CD4-positive, alpha-beta memory T cell (primary cell): ENCODE measurements at regions not wholly inside any gene's neighbourhood (a gene's known extent, or its start where the extent isn't known, plus 50 kb on each side); places are given as distances from the start of the nearest gene placed in this dataset.

Experiments used
- CTCF ChIA-PET: fragments of 350-600 bp; sonication (Branson Sonifier 250); formaldehyde crosslinking; loops from one replicate; lab custom pipeline; 2021; ENCODE audit warnings: inconsistent platforms; ENCODE audit not compliant: partially characterized antibody; lab: Charles Lee
- POLR2A ChIA-PET: fragments of 350-600 bp; sonication (Branson Sonifier 250); formaldehyde crosslinking; loops from one replicate; lab custom pipeline; 2021; ENCODE audit not compliant: partially characterized antibody; lab: Charles Lee
- DNase-seq, 5 donors: peaks; one replicate each; pipeline versions ENCODE4 v3.0.0 to v3.0.0-alpha.2; 2020 to 2022; ENCODE audit warnings: mixed read lengths in 1 of 5
- H3K27ac ChIP-seq: one replicate; pipeline ENCODE4 v1.7.0; 2013; ENCODE audit warnings: low read depth, low read length
- H3K27me3 ChIP-seq: 2 replicates; pipeline ENCODE4 v1.7.0; 2013; ENCODE audit warnings: mild to moderate bottlenecking, low read length, moderate library complexity; ENCODE audit not compliant: insufficient read depth
- H3K36me3 ChIP-seq: 2 replicates; pipeline ENCODE4 v1.7.0; 2013; ENCODE audit warnings: mild to moderate bottlenecking, low read length, moderate library complexity; ENCODE audit not compliant: insufficient read depth
- H3K4me1 ChIP-seq: 2 replicates; pipeline ENCODE4 v1.7.0; 2013; ENCODE audit warnings: mild to moderate bottlenecking, low read length, moderate library complexity; ENCODE audit not compliant: insufficient read depth
- H3K4me3 ChIP-seq, 2 donors: one replicate each; pipeline ENCODE4 v1.7.0; 2013; ENCODE audit warnings: low read length in 2 of 2, mild to moderate bottlenecking in 1 of 2
- H3K9me3 ChIP-seq, 2 donors: one replicate each; pipeline ENCODE4 v1.7.0; 2013; ENCODE audit warnings: low read length in 2 of 2, control low read depth in 1 of 2; ENCODE audit not compliant: control insufficient read depth in 1 of 2
- H3K27ac Mint-ChIP-seq, 7 donors: one replicate each; pipeline ENCODE4 v1.8.0; 2020 to 2021; ENCODE audit warnings: mixed read lengths in 7 of 7, mild to moderate bottlenecking in 6 of 7, inconsistent platforms in 3 of 7, moderate library complexity in 3 of 7
- H3K27me3 Mint-ChIP-seq, 2 donors: one replicate each; pipeline ENCODE4 v1.8.0; 2020 to 2021; ENCODE audit warnings: mixed read lengths in 2 of 2
- H3K36me3 Mint-ChIP-seq, 2 donors: one replicate each; pipeline ENCODE4 v1.8.0; 2020 to 2021; ENCODE audit warnings: mixed read lengths in 2 of 2, inconsistent platforms in 1 of 2, mild to moderate bottlenecking in 1 of 2
- H3K4me1 Mint-ChIP-seq, 4 donors: one replicate each; pipeline ENCODE4 v1.8.0; 2020 to 2021; ENCODE audit warnings: mixed read lengths in 4 of 4, mild to moderate bottlenecking in 1 of 4
- H3K4me3 Mint-ChIP-seq, 8 donors: one replicate each; pipeline ENCODE4 v1.8.0; 2020 to 2021; ENCODE audit warnings: mixed read lengths in 8 of 8, mild to moderate bottlenecking in 7 of 8, moderate library complexity in 6 of 8, inconsistent platforms in 3 of 8
- H3K9me3 Mint-ChIP-seq, 8 donors: one replicate each; pipeline ENCODE4 v1.8.0; 2020 to 2021; ENCODE audit warnings: mixed read lengths in 8 of 8, mild to moderate bottlenecking in 5 of 8, inconsistent platforms in 3 of 8, moderate library complexity in 1 of 8
- intact Hi-C: fragments of 100-400 bp; cut with micrococcal nuclease; formaldehyde crosslinking; loops from one replicate; pipeline ENCODE4 v1.15.1; 2023

DNA sequence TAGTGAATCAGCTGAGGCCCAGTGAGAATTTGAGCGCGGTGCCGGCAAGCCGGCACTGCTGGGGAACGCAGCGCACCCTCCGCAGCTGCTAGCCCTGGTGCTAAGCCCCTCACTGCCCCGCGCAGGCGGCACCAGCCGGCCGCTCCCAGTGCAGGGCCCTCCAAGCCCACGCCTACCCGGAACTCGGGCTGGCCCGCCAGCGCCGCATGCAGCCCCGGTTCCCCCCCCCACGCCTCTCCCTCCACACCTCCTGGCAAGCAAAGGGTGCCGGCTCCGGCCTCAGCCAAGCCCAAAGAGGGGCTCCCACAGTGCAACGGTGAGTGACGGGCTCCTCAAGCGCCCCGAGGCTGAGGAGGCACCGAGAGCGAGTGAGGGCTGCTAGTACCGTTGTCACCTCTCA lies 54.5 kb upstream of the VASH1 start:
- Mint-ChIP-seq H3K4me3 (no peak overlapping the region), H3K27me3 (peaks cover 6 to 10% of the 10 kb centered on the region in 2 donors)
- POLR2A ChIA-PET = no interaction called here

DNA sequence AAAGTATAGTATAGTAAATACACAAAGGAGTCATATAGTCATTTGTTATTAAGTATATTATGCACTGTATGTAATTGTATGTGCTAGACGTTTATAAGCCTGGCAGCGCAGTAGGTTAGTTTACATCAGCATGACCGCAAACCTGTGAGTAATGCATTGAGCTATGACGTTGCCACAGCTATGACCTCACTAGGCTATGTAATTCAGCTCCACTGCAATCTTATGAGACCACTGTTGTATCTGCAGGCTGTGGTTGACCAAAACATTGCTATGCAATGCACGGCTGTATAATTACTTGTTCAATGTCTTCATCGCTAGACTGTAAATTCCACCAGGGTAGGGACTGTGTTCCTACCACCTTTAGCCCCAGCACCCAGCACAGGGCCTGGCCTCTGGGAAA lies 53.2 kb upstream of the VASH1 start:
- H3K4me1 ChIP-seq = no peaks in the 10 kb centered on the region
- Mint-ChIP-seq H3K27ac (no peak overlapping the region), H3K4me3 (no peak overlapping the region), H3K27me3 (peaks cover 6 to 10% of the 10 kb centered on the region in 2 donors), H3K9me3 (no peaks in the 10 kb centered on the region), H3K4me1 (no peaks in the 10 kb centered on the region), H3K36me3 (no peaks in the 10 kb centered on the region)
- H3K36me3 ChIP-seq = no peaks in the 10 kb centered on the region
- H3K27me3 ChIP-seq = no peaks in the 10 kb centered on the region
- CTCF ChIA-PET = interaction anchor here (1.0 to 6.7 kb wide), 8 partner anchors 12 to 391 kb away, joined by 3 to 209 read pairs (median 24); partner anchors contain the start of gene ANGEL1
- H3K4me3 ChIP-seq = no peak overlapping the region
- no peak overlapping the region for H3K27ac ChIP-seq
- DNase-seq = no peak
- intact Hi-C loops = no loop called here
- POLR2A ChIA-PET = no interaction called here
- no peaks in the 10 kb centered on the region for H3K9me3 ChIP-seq

More for the DNA sequence above, 54.5 kb upstream of the VASH1 start:
- CTCF ChIA-PET = interaction anchor here (0.8 to 6.7 kb wide), 6 partner anchors 12 to 387 kb away, joined by 3 to 209 read pairs (median 60); partner anchors contain the start of gene ANGEL1
- intact Hi-C loops = no loop called here
- Histone ChIP-seq H3K9me3 (no peaks in the 10 kb centered on the region), H3K4me3 (no peak overlapping the region), H3K36me3 (no peaks in the 10 kb centered on the region), H3K4me1 (no peaks in the 10 kb centered on the region), H3K27ac (no peak overlapping the region), H3K27me3 (no peaks in the 10 kb centered on the region)
- Mint-ChIP-seq H3K27ac (no peak overlapping the region), H3K9me3 (no peaks in the 10 kb centered on the region), H3K36me3 (no peaks in the 10 kb centered on the region), H3K4me1 (no peaks in the 10 kb centered on the region)
- no peak for DNase-seq

DNA sequence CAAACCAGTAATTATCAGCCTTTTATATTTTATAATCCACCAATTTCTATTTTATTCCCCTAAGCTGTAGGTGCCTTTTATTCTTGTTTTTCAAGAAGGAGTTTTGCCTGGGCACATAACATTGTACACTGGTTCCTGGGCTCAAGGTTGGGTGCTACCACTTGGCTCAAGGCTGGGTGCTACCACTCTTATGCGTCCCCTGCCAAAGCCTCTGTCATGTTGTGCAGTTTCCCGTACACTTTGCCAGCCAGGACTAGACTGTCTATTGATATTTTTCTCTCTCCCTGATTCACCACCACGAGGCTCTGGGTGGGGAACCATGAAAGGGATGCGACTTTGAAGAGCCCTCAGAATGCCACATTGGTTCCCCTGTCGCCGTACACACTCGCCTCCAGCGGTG lies 52.5 kb upstream of the VASH1 start:
- Histone ChIP-seq H3K27me3 (no peaks in the 10 kb centered on the region), H3K27ac (no peak overlapping the region), H3K4me1 (no peaks in the 10 kb centered on the region), H3K9me3 (no peaks in the 10 kb centered on the region), H3K4me3 (no peak overlapping the region), H3K36me3 (no peaks in the 10 kb centered on the region)
- no peaks in the 10 kb centered on the region for H3K9me3 Mint-ChIP-seq
- intact Hi-C loops = no loop called here
- ChIA-PET CTCF (interaction anchor here (0.7 to 6.7 kb wide), 11 partner anchors 11 to 938 kb away, joined by 3 to 209 read pairs (median 7); partner anchors contain the start of gene ANGEL1), POLR2A (no interaction called here)
- H3K36me3 Mint-ChIP-seq = no peaks in the 10 kb centered on the region
- no peaks in the 10 kb centered on the region for H3K4me1 Mint-ChIP-seq
- H3K27ac Mint-ChIP-seq = peak overlapping the region in 1 of 7 donors; percentile 61
- peaks cover 6 to 10% of the 10 kb centered on the region in 2 donors for H3K27me3 Mint-ChIP-seq
- no peak overlapping the region for H3K4me3 Mint-ChIP-seq
- DNase-seq = no peak

DNA sequence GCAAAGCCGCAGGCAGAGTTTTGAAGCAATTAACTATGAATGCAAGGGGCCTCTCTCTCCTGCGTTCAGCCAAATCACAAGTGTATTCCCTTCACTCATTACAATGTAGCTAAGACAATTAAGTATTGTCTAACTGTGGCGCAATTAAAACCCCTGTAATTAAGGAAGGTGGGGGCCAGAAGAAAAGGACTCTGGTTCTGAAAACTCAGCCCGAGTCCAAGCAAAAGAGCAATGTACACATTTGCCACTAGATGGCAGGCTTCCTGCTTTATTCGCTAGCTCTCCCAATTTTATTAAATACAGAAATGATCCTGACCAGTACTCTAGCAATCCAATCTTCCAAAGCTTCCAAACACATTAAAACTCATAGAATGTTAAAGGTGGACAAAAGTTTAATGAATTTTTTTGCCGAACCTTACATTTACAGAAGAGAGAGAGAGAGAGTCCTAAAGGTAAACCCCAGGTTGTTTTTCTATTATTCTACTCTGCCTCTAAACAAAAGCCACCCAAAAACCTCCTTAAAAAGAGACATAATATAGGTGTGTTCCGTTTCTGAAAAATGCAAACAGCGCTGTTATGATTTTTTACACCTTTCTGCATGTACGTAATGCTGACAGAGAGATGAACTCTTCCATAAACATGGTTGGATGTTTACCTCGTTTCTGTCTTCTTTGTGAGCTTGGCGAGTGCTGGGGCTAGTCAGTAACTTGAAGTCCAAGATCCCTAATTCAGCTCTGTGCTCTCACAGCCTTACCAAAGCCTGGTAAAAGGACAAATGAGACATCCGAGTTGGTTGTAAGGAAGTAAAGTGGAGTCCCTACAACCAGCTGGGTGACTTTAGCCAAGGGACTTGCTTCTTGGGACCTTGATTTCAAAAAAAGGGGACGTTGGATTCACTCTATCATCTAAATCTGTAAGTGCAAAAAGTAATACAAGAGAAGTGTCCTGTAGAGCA lies 50.9 kb upstream of the VASH1 start:
- no peak overlapping the region for H3K4me3 ChIP-seq
- Mint-ChIP-seq H3K4me3 (no peak overlapping the region), H3K4me1 (no peaks in the 10 kb centered on the region), H3K9me3 (no peaks in the 10 kb centered on the region), H3K36me3 (no peaks in the 10 kb centered on the region), H3K27ac (no peak overlapping the region), H3K27me3 (peaks cover 6 to 9% of the 10 kb centered on the region in 2 donors)
- no peak overlapping the region for H3K27ac ChIP-seq
- DNase-seq = peak in 4 of 5 donors; percentile 14 to 40 (median 26)
- no peaks in the 10 kb centered on the region for H3K27me3 ChIP-seq
- no peaks in the 10 kb centered on the region for H3K4me1 ChIP-seq
- POLR2A ChIA-PET = interaction anchor here (1.0 to 2.2 kb wide), 3 partner anchors 59 to 101 kb away, joined by 3 to 9 read pairs (median 4); partner anchors contain the start of gene ANGEL1
- CTCF ChIA-PET = interaction anchor here (0.7 to 6.7 kb wide), 33 partner anchors 8 to 386 kb away, joined by 3 to 209 read pairs (median 5); partner anchors contain the start of gene ANGEL1
- no peaks in the 10 kb centered on the region for H3K36me3 ChIP-seq
- no peaks in the 10 kb centered on the region for H3K9me3 ChIP-seq
- intact Hi-C loops = loop anchor here (1.0 kb wide), 4 partner anchors 74 to 360 kb away; no protein-coding TSS in a partner anchor
